Smooth muscle cell (in vitro differentiated cells): ENCODE measurements at regions not wholly inside any gene's neighbourhood (a gene's known extent, or its start where the extent isn't known, plus 50 kb on each side); places are given as distances from the start of the nearest gene placed in this dataset.

Experiments used
- DNase-seq: peaks from one replicate; lab custom pipeline; 2025; ENCODE audit not compliant: unreplicated experiment; lab: John Stamatoyannopoulos, UW
- H2AFZ ChIP-seq: fragments of 200-600 bp; sonication (generic); 2 replicates; pipeline ENCODE4 v1.6.0; 2016; ENCODE audit warnings: antibody characterized with exemption, low read depth, mild to moderate bottlenecking
- H3F3A ChIP-seq: fragments of 200-600 bp; sonication (generic); 2 replicates; pipeline ENCODE4 v1.6.0; 2017; ENCODE audit warnings: antibody characterized with exemption, low read depth
- H3K27ac ChIP-seq: fragments of 200-600 bp; sonication (generic); 2 replicates; pipeline ENCODE4 v1.5.1; 2016; ENCODE audit warnings: low read depth, mild to moderate bottlenecking
- H3K27me3 ChIP-seq: fragments of 200-600 bp; sonication (generic); 2 replicates; pipeline ENCODE4 v1.6.1; 2016; ENCODE audit warnings: low read depth, mild to moderate bottlenecking
- H3K36me3 ChIP-seq: fragments of 200-600 bp; sonication (generic); 2 replicates; pipeline ENCODE4 v1.5.1; 2016; ENCODE audit warnings: low read depth
- H3K4me1 ChIP-seq: fragments of 200-600 bp; sonication (generic); 2 replicates; pipeline ENCODE4 v1.5.1; 2016; ENCODE audit warnings: low read depth
- H3K4me2 ChIP-seq: fragments of 200-600 bp; sonication (generic); 2 replicates; pipeline ENCODE4 v1.6.0; 2016; ENCODE audit warnings: mild to moderate bottlenecking
- H3K4me3 ChIP-seq: fragments of 200-600 bp; sonication (generic); 2 replicates; pipeline ENCODE4 v1.5.1; 2016; ENCODE audit warnings: mild to moderate bottlenecking
- H3K79me2 ChIP-seq: fragments of 200-600 bp; sonication (generic); 2 replicates; pipeline ENCODE4 v1.6.0; 2016; ENCODE audit warnings: low read depth, mild to moderate bottlenecking
- H3K9ac ChIP-seq: fragments of 200-600 bp; sonication (generic); 2 replicates; pipeline ENCODE4 v1.6.0; 2016; ENCODE audit warnings: low read depth
- H3K9me3 ChIP-seq: fragments of 200-600 bp; sonication (generic); replicated peaks from 2 replicates; pipeline ENCODE4 v1.5.1; 2016; ENCODE audit warnings: low read depth
- H4K20me1 ChIP-seq: fragments of 200-600 bp; sonication (generic); 2 replicates; pipeline ENCODE4 v1.6.0; 2016; ENCODE audit warnings: low read depth
- WGBS: methylation state at CpG from one replicate; pipeline ENCODE4 v1.1.7; 2016; ENCODE audit warnings: low lambda C conversion rate; 5-methylcytosine and 5-hydroxymethylcytosine counted together
- TF ChIP-seq, protein P1 (sequence below): fragments of 200-600 bp; sonication (generic); IDR thresholded peaks from 2 replicates; pipeline ENCODE4 v1.5.1; 2017; ENCODE audit warnings: borderline replicate concordance, mild to moderate bottlenecking, antibody characterized with exemption; ENCODE audit not compliant: insufficient read depth, poor library complexity, severe bottlenecking

DNA sequence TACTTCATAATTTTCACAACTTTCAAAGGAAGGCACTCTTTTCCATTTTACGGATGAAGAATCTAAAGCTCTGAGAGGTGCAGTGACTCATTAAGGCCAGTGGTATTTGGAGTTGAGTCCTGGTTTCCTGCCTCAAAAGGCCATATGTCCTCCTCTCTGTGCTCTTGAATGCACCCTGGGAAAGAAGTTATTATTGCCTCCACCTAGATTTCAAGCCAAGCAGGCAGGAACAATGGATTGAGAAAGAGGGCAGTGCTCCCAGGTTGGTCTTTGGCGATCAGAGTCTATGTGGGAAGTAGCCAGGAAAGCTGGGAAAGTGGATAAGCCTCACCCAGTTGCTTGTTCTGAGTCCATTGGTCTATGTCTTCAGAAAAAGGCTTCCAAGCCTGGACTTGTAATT is 165.0 kb downstream of the MAFB start:
- no peak overlapping the region for H2AFZ ChIP-seq
- no peaks in the 10 kb centered on the region for H3F3A ChIP-seq
- H3K36me3 ChIP-seq = no peaks in the 10 kb centered on the region
- no peak overlapping the region for H3K4me3 ChIP-seq
- no peaks in the 10 kb centered on the region for H3K9me3 ChIP-seq
- no peaks in the 10 kb centered on the region for H4K20me1 ChIP-seq
- H3K4me1 ChIP-seq = no peaks in the 10 kb centered on the region
- H3K27me3 ChIP-seq = no peaks in the 10 kb centered on the region
- peak overlapping the region; percentile 31 for H3K4me2 ChIP-seq
- no peak overlapping the region for H3K27ac ChIP-seq
- no peaks in the 10 kb centered on the region for H3K79me2 ChIP-seq
- no peak overlapping the region for H3K9ac ChIP-seq
- 75% methylated on average over 2 of the region's 2 CpGs for WGBS
- TF ChIP-seq, protein P1, sequence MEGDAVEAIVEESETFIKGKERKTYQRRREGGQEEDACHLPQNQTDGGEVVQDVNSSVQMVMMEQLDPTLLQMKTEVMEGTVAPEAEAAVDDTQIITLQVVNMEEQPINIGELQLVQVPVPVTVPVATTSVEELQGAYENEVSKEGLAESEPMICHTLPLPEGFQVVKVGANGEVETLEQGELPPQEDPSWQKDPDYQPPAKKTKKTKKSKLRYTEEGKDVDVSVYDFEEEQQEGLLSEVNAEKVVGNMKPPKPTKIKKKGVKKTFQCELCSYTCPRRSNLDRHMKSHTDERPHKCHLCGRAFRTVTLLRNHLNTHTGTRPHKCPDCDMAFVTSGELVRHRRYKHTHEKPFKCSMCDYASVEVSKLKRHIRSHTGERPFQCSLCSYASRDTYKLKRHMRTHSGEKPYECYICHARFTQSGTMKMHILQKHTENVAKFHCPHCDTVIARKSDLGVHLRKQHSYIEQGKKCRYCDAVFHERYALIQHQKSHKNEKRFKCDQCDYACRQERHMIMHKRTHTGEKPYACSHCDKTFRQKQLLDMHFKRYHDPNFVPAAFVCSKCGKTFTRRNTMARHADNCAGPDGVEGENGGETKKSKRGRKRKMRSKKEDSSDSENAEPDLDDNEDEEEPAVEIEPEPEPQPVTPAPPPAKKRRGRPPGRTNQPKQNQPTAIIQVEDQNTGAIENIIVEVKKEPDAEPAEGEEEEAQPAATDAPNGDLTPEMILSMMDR = no peak
- no peak for DNase-seq

DNA sequence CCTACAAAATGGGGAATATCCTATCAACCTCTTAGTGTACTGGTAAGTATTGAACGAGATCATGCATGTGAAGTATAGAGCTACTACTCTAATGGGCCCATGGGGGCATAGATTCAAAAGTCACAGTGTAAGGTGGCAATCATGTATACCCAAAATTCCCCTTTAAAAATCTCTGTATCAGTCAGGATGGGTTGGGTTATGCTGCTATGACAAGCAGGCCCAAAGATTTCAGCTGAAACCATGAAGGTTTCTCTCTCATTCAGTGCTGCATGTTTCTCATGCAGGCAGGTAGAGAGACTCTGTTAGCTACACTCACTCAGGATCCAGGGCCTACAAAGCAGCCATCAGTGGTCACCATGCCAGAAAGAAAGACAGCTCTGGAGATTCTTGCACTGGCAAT is 166.6 kb downstream of the MAFB start:
- no peaks in the 10 kb centered on the region for H3K27me3 ChIP-seq
- no peak overlapping the region for H3K4me2 ChIP-seq
- no peaks in the 10 kb centered on the region for H3F3A ChIP-seq
- no peak overlapping the region for H2AFZ ChIP-seq
- H4K20me1 ChIP-seq = no peaks in the 10 kb centered on the region
- H3K27ac ChIP-seq = no peak overlapping the region
- no peaks in the 10 kb centered on the region for H3K9me3 ChIP-seq
- TF ChIP-seq, protein P1 = no peak
- no peaks in the 10 kb centered on the region for H3K4me1 ChIP-seq
- H3K9ac ChIP-seq = no peak overlapping the region
- H3K79me2 ChIP-seq = no peaks in the 10 kb centered on the region
- H3K4me3 ChIP-seq = no peak overlapping the region
- H3K36me3 ChIP-seq = no peaks in the 10 kb centered on the region
- DNase-seq = no peak
- 100% methylated on average over 1 of the region's 1 CpG for WGBS

DNA sequence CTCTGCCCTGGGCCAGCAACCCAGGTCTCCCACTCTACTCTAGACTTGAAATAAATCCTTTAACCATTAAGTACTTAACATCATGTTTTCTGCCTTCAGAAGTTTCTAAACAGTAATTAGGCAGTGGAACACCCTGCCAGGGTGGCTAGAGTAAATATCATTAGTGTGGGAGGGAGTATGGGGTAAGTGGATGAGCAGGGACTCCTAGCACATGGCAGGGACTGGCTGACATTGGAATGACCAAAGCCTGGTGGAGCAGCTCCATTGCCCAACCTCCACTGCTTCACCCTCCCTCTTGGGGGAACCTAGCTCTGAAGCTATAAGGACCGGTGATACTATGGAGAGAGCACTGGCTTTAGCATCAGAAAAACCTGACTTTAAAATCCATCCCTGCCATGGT is 167.1 kb downstream of the MAFB start:
- Histone ChIP-seq H3K27ac (no peak overlapping the region), H3K27me3 (no peaks in the 10 kb centered on the region), H3K4me1 (no peaks in the 10 kb centered on the region), H4K20me1 (no peaks in the 10 kb centered on the region), H3K9ac (no peak overlapping the region), H3K4me2 (no peak overlapping the region), H3F3A (no peaks in the 10 kb centered on the region), H3K79me2 (no peaks in the 10 kb centered on the region), H3K4me3 (no peak overlapping the region), H2AFZ (no peak overlapping the region), H3K9me3 (no peaks in the 10 kb centered on the region), H3K36me3 (no peaks in the 10 kb centered on the region)
- 83% methylated on average over 1 of the region's 1 CpG for WGBS
- TF ChIP-seq, protein P1 = no peak
- no peak for DNase-seq

GRCh38 chr20:40519918-40520317 is 169.1 kb downstream of the MAFB start:
- no peak overlapping the region for H3K27ac ChIP-seq
- no peak overlapping the region for H3K4me2 ChIP-seq
- TF ChIP-seq, protein P1 = no peak
- H3K27me3 ChIP-seq = no peaks in the 10 kb centered on the region
- H3K9ac ChIP-seq = no peak overlapping the region
- DNase-seq = no peak
- no peaks in the 10 kb centered on the region for H3K36me3 ChIP-seq
- 84% methylated on average over 3 of the region's 3 CpGs for WGBS
- no peaks in the 10 kb centered on the region for H4K20me1 ChIP-seq
- H3K4me1 ChIP-seq = no peaks in the 10 kb centered on the region
- H3K79me2 ChIP-seq = no peaks in the 10 kb centered on the region
- H2AFZ ChIP-seq = no peak overlapping the region
- no peak overlapping the region for H3K4me3 ChIP-seq
- no peaks in the 10 kb centered on the region for H3F3A ChIP-seq
- no peaks in the 10 kb centered on the region for H3K9me3 ChIP-seq
